Choroid plexus epithelial cell (primary cell): ENCODE measurements at regions not wholly inside any gene's neighbourhood (a gene's known extent, or its start where the extent isn't known, plus 50 kb on each side); places are given as distances from the start of the nearest gene placed in this dataset.
A peak's percentile ranks its signal among the peaks of the same experiment; 100 is the strongest.

Experiments used
- DNase-seq: peaks from one replicate; pipeline ENCODE4 v3.0.0-alpha.2; 2010; ENCODE audit warnings: low read depth
- H3K4me3 ChIP-seq: 2 replicates; pipeline ENCODE4 v1.5.1; 2011; ENCODE audit warnings: low read depth, mild to moderate bottlenecking, control low read depth, low read length, moderate library complexity
- CTCF ChIP-seq: conservative IDR thresholded peaks from 2 replicates; pipeline ENCODE4 v1.5.1; 2011; ENCODE audit warnings: low read depth, mild to moderate bottlenecking, control low read depth, inconsistent platforms, low read length, moderate library complexity

- no peak for TF ChIP-seq CTCF
- H3K4me3 ChIP-seq, result no peak overlapping the region
- DNase-seq, result no peak
Observed at GRCh38 chr5:91730026-91730425, 346.9 kb upstream of the ARRDC3 start.

- TF ChIP-seq CTCF, result no peak
- no peak for DNase-seq
Observed at GRCh38 chr5:91727463-91727862, 344.3 kb upstream of the ARRDC3 start.

GRCh38 chr5:91722736-91723467 is 339.8 kb upstream of the ARRDC3 start:
- DNase-seq, result no peak
- no peak for TF ChIP-seq CTCF
- H3K4me3 ChIP-seq, result no peak overlapping the region

More at GRCh38 chr5:91727463-91727862, 344.3 kb upstream of the ARRDC3 start:
- H3K4me3 ChIP-seq, result no peak overlapping the region

GRCh38 chr5:91712718-91713117 is 329.6 kb upstream of the ARRDC3 start:
- TF ChIP-seq CTCF, result no peak
- no peak overlapping the region for H3K4me3 ChIP-seq
- DNase-seq, result peak; percentile 4

- no peak for TF ChIP-seq CTCF
- peak; percentile 3 for DNase-seq
- H3K4me3 ChIP-seq, result no peak overlapping the region
Observed at GRCh38 chr5:91707521-91707841, 324.4 kb upstream of the ARRDC3 start.

- DNase-seq, result peak; percentile 36
- no peak overlapping the region for H3K4me3 ChIP-seq
- no peak for TF ChIP-seq CTCF
Observed at GRCh38 chr5:91706785-91707520, 323.8 kb upstream of the ARRDC3 start.

- no peak overlapping the region for H3K4me3 ChIP-seq
- TF ChIP-seq CTCF, result no peak
- no peak for DNase-seq
Observed at GRCh38 chr5:91703128-91703527, 320.0 kb upstream of the ARRDC3 start.
